Adrenal gland (tissue), 5 donors: ENCODE measurements at regions not wholly inside any gene's neighbourhood (a gene's known extent, or its start where the extent isn't known, plus 50 kb on each side); places are given as distances from the start of the nearest gene placed in this dataset.

Source experiments
- POLR2A ChIP-seq, 2 donors: fragments of 450-650 bp; IDR thresholded peaks; one replicate each; pipeline ENCODE4 v1.6.1; 2017; ENCODE audit warnings: antibody characterized with exemption in 2 of 2, mild to moderate bottlenecking in 2 of 2, moderate library complexity in 1 of 2
- TF ChIP-seq, protein P1 (sequence below), 6 experiments: fragments of 450-650 bp in 4 of 6; fragments of 200-600 bp in 2 of 6; sonication (generic) in 1 of 6; IDR thresholded peaks; 1 replicate in 5 of 6; 2 replicates in 1 of 6; pipeline versions ENCODE4 v1.5.1 to v1.8.0; 2016 to 2021; ENCODE audit warnings: antibody characterized with exemption in 6 of 6, mild to moderate bottlenecking in 2 of 6, moderate library complexity in 1 of 6
- donor health status: DM: no; HTN: no; CAD: no.

DNA sequence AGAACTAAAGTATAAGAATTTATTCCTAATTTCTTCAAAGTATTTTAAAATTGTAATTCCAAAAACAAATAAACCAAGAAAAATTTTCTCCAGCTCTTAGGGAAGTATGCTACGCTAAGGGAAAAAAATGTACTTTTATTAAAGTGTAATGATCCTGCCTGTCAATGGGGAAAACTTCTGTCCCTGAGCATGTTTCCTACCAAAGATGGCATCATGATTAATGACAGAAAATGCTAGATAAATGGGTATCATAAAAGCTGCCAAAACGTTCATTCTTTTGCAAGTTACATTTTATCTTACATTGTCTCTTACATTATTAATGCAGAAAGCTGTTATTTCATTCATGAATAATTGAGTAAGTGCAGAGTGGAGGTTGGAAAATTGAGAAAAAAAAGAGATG, 443.4 kb downstream of the TECRL start:
- TF ChIP-seq, protein P1, sequence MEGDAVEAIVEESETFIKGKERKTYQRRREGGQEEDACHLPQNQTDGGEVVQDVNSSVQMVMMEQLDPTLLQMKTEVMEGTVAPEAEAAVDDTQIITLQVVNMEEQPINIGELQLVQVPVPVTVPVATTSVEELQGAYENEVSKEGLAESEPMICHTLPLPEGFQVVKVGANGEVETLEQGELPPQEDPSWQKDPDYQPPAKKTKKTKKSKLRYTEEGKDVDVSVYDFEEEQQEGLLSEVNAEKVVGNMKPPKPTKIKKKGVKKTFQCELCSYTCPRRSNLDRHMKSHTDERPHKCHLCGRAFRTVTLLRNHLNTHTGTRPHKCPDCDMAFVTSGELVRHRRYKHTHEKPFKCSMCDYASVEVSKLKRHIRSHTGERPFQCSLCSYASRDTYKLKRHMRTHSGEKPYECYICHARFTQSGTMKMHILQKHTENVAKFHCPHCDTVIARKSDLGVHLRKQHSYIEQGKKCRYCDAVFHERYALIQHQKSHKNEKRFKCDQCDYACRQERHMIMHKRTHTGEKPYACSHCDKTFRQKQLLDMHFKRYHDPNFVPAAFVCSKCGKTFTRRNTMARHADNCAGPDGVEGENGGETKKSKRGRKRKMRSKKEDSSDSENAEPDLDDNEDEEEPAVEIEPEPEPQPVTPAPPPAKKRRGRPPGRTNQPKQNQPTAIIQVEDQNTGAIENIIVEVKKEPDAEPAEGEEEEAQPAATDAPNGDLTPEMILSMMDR (IDR thresholded peaks at IDR 0.05): no peak
- TF ChIP-seq POLR2A (IDR thresholded peaks at IDR 0.05): no peak
